A673 (cell line): ENCODE measurements at regions not wholly inside any gene's neighbourhood (a gene's known extent, or its start where the extent isn't known, plus 50 kb on each side); places are given as distances from the start of the nearest gene placed in this dataset.

Experiments
- CTCF ChIP-seq: fragments of 300-800, 200-600 bp; sonication (generic); conservative IDR thresholded peaks from 2 replicates; pipeline ENCODE4 v1.5.1; 2017; ENCODE audit warnings: low read depth, mild to moderate bottlenecking, antibody characterized with exemption, low read length, moderate library complexity, mixed read lengths
- EZH2 ChIP-seq: fragments of 200-600 bp; sonication (generic); IDR thresholded peaks from 2 replicates; pipeline ENCODE4 v1.6.1; 2017; ENCODE audit warnings: borderline replicate concordance, low read depth, mild to moderate bottlenecking, mixed read lengths, antibody characterized with exemption, low read length; ENCODE audit not compliant: poor library complexity, severe bottlenecking

GRCh38 chr4:127410201-127410600 lies 222.6 kb upstream of the INTU start:
- no peak for TF ChIP-seq EZH2
- TF ChIP-seq CTCF, result no peak
